Esophagus (tissue), 2 donors: ENCODE measurements at regions not wholly inside any gene's neighbourhood (a gene's known extent, or its start where the extent isn't known, plus 50 kb on each side); places are given as distances from the start of the nearest gene placed in this dataset.

Experiments
- H3K27ac ChIP-seq, 2 donors: one replicate each; pipeline ENCODE4 v1.5.1; 2013; ENCODE audit warnings: low read depth in 2 of 2, mild to moderate bottlenecking in 2 of 2, inconsistent platforms in 1 of 2, low read length in 1 of 2, moderate library complexity in 1 of 2
- H3K27me3 ChIP-seq, 2 donors: one replicate each; pipeline ENCODE4 v1.6.1; 2013; ENCODE audit warnings: low read length in 2 of 2, control low read depth in 1 of 2, mild to moderate bottlenecking in 1 of 2; ENCODE audit not compliant: insufficient read depth in 2 of 2, control insufficient read depth in 1 of 2
- H3K36me3 ChIP-seq, 2 donors: one replicate each; pipeline ENCODE4 v1.6.1; 2013; ENCODE audit warnings: low read length in 1 of 2; ENCODE audit not compliant: control insufficient read depth in 2 of 2, insufficient read depth in 2 of 2
- H3K4me1 ChIP-seq, 2 donors: one replicate each; pipeline ENCODE4 v1.6.1; 2013; ENCODE audit warnings: low read length in 1 of 2; ENCODE audit not compliant: control insufficient read depth in 2 of 2, insufficient read depth in 2 of 2
- H3K4me3 ChIP-seq, 2 donors: one replicate each; pipeline ENCODE4 v1.5.1; 2013; ENCODE audit warnings: low read length in 2 of 2, mild to moderate bottlenecking in 2 of 2, low read depth in 1 of 2, moderate library complexity in 1 of 2
- H3K9me3 ChIP-seq, 2 donors: one replicate each; pipeline ENCODE4 v1.6.1; 2013; ENCODE audit warnings: mild to moderate bottlenecking in 2 of 2, low read depth in 1 of 2, low read length in 1 of 2, moderate library complexity in 1 of 2; ENCODE audit not compliant: control insufficient read depth in 2 of 2, insufficient read depth in 1 of 2
- WGBS, 2 donors: extraction: QIAGEN DNeasy Blood & Tissue Kit; methylation state at CpG; one replicate each; pipeline ENCODE4 v1.1.7; 2013; 5-methylcytosine and 5-hydroxymethylcytosine counted together
- donor health status: healthy with polysubstance abuse.
- donor health status: Bipolar disorder and iron deficiency.

GRCh38 chr14:99100497-99101270, 171.3 kb downstream of the BCL11B start:
- 54 to 67% methylated on average over 10 of the region's 10 CpGs for WGBS, 2 donors
- no peaks in the 10 kb centered on the region for H3K36me3 ChIP-seq
- H3K27me3 ChIP-seq: no peaks in the 10 kb centered on the region
- H3K9me3 ChIP-seq: peaks cover 0 to 5% of the 10 kb centered on the region in 2 donors
- no peak overlapping the region for H3K4me3 ChIP-seq
- H3K27ac ChIP-seq: peak overlapping the region in 1 of 2 donors; percentile 42
- peaks cover 2 to 10% of the 10 kb centered on the region in 2 donors for H3K4me1 ChIP-seq

GRCh38 chr14:99101855-99102461, 170.0 kb downstream of the BCL11B start:
- H3K4me1 ChIP-seq: peaks cover 2 to 8% of the 10 kb centered on the region in 2 donors
- peaks cover 0 to 5% of the 10 kb centered on the region in 2 donors for H3K9me3 ChIP-seq
- no peak overlapping the region for H3K4me3 ChIP-seq
- H3K36me3 ChIP-seq: no peaks in the 10 kb centered on the region
- H3K27ac ChIP-seq: peak overlapping the region; percentile 56 to 66
- no peaks in the 10 kb centered on the region for H3K27me3 ChIP-seq
- 39 to 48% methylated on average over 6 of the region's 6 CpGs for WGBS, 2 donors

- WGBS, 2 donors: 76 to 81% methylated on average over 9 of the region's 9 CpGs
- peaks cover 0 to 3% of the 10 kb centered on the region in 2 donors for H3K9me3 ChIP-seq
- no peaks in the 10 kb centered on the region for H3K36me3 ChIP-seq
Observed at GRCh38 chr14:99116741-99117295, 155.2 kb downstream of the BCL11B start.

GRCh38 chr14:99117671-99118045, 154.3 kb downstream of the BCL11B start:
- Histone ChIP-seq H3K4me1 (no peaks in the 10 kb centered on the region), H3K36me3 (no peaks in the 10 kb centered on the region), H3K27ac (no peak overlapping the region), H3K27me3 (no peaks in the 10 kb centered on the region), H3K4me3 (no peak overlapping the region), H3K9me3 (peaks cover 0 to 3% of the 10 kb centered on the region in 2 donors)
- 64 to 73% methylated on average over 11 of the region's 11 CpGs for WGBS, 2 donors

More at GRCh38 chr14:99116741-99117295, 155.2 kb downstream of the BCL11B start:
- H3K27ac ChIP-seq: no peak overlapping the region
- no peaks in the 10 kb centered on the region for H3K27me3 ChIP-seq
- no peaks in the 10 kb centered on the region for H3K4me1 ChIP-seq
- no peak overlapping the region for H3K4me3 ChIP-seq

GRCh38 chr14:99118046-99118721, 153.8 kb downstream of the BCL11B start:
- peaks cover 0 to 3% of the 10 kb centered on the region in 2 donors for H3K9me3 ChIP-seq
- WGBS, 2 donors: 31 to 36% methylated on average over 53 of the region's 53 CpGs
- H3K27me3 ChIP-seq: no peaks in the 10 kb centered on the region
- H3K36me3 ChIP-seq: no peaks in the 10 kb centered on the region
- H3K4me3 ChIP-seq: no peak overlapping the region
- H3K4me1 ChIP-seq: no peaks in the 10 kb centered on the region
- no peak overlapping the region for H3K27ac ChIP-seq

GRCh38 chr14:99118946-99119345, 153.1 kb downstream of the BCL11B start:
- WGBS, 2 donors: 73 to 75% methylated on average over 13 of the region's 13 CpGs

More at GRCh38 chr14:99118946-99119345, 153.1 kb downstream of the BCL11B start:
- H3K27ac ChIP-seq: no peak overlapping the region
- no peaks in the 10 kb centered on the region for H3K36me3 ChIP-seq
- no peaks in the 10 kb centered on the region for H3K27me3 ChIP-seq
- H3K4me1 ChIP-seq: no peaks in the 10 kb centered on the region
- H3K4me3 ChIP-seq: no peak overlapping the region
- H3K9me3 ChIP-seq: peaks cover 0 to 3% of the 10 kb centered on the region in 2 donors
